HG02588 (cell line): ENCODE measurements at regions not wholly inside any gene's neighbourhood (a gene's known extent, or its start where the extent isn't known, plus 50 kb on each side); places are given as distances from the start of the nearest gene placed in this dataset.

Source experiments
- ATAC-seq: cut with Tn5 transposase; IDR thresholded peaks from one replicate; pipeline ENCODE4 v1.9.1; 2021; ENCODE audit warnings: mild to moderate bottlenecking, moderate library complexity; ENCODE audit not compliant: unreplicated experiment

DNA sequence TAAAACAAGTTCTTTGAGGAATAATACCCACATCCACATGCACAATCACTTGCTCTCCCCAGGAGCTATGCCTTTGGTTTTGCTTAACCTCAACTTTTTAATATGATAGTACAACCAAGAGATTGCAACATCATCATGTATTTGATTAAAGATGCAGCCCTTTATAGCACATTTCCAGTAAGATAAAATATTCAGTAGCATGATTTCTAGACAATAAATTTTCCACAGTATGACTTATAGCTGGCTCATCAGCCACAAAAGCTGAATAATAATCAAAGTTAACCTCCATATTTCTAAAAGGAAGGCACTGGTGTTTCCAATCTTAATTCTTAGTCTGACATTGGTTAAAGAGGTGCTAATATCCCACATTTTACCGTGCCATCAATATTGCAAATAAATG, 622.5 kb downstream of the TBL1XR1 start:
- no peak for ATAC-seq

DNA sequence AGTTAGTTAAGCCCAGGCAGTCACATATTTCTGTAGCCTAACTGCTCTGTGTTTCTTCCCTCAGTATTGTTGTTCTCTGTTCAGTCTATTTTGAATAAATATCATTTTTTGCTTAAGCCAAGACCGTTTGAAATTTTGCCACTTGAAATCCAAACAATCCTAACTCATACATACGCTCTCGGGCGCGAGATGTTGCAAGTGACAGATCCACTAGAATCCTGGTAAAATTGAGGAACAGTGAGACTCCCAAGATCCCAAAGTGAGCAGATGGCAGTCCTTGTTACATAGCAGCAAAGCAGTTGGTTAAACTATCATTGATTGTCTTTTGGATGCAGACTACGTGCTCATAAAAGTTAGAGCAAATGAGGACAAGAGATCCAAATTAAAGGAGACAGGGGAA, 625.4 kb downstream of the TBL1XR1 start:
- ATAC-seq = no peak

DNA sequence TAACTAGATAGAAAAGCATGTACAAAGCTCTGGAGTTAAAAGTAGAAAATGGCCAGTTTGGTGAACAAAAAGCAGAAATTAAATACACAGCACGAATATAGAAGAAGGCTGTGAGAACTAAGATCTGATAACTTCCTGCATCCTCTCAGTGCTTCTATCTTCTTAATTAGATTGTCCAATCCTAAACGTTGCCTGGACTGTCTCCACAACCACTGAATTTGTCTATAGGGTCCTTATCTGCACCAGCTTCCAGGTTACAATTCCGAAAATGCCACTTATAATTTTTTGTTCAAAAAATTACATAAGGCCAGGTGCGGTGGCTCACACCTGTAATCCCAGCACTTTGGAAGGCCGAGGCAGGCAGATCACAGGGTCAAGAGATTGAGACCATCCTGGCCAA, 626.3 kb downstream of the TBL1XR1 start:
- ATAC-seq = no peak

DNA sequence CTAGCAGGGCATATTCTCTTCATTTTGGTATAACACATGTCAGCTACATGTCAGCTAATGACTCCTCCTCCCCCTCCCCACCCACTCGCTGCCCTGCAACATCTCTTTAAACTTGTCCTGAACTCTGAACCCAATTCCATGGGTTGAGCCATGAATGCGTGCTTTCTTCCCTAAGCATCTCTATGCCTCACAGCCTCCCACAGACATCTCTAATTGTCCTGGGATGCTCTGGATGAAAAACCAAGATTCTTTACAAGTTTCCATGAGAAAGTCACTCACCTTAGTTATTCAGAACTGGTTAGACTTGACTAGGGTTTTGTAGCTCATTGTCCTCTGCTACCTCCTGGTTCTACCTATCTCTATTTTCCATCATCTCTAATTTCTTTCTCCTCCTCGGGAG, 629.1 kb downstream of the TBL1XR1 start:
- no peak for ATAC-seq

DNA sequence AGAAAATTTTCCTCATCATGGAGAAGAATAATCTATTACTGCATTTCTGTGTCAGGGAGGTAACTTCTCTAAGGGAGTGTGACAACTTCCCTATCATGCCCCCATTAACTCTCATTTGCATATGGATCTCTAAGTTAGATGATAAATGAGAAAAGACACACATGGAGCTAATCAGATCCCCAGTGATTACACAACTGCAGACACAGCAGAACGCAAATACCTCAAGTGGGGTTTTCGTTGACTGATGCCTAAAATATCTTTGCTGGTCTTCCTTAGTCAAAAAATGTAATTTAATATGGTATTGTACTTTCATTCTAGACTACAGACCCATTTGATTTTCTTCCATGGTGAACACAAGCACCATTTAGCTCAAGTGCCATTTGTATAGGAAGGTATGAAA, 630.5 kb downstream of the TBL1XR1 start:
- no peak for ATAC-seq

DNA sequence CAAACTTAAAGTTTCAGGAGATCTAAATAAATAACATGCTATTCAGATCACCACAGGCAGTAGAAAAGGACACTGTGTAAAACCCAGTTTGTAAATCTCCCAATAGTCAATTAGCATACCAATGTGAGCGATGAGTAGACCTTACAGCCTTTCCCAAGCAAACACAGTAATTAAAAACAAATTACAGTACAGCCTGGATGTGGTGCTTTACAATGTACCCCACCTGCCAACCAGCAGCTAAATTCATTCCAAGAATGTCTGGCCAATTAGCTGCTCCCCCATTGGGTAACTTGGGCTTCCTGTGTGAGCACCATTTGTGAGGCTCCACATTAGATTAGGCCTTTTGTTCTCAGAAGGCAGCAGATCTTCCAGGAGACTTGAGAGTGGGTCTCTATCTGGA, 635.0 kb downstream of the TBL1XR1 start:
- no peak for ATAC-seq

DNA sequence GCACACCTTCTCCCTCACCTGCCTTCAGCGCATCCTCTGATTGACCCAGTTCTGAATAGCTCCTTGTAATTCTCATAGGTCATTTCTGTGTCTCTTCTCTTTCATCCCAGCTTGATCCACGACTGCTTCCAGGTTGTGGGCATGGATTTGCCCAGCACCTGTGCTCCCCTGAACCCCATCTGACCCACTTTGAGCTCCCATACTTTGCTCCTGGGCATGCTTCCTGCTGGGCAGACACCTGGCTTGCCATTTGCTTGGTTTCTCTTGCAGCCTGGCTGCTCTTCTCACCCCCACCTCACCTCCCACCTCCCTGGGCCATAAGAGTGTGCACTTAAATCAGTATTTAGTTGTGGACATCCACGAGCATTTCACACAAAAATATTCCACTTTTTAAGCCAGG, 635.5 kb downstream of the TBL1XR1 start:
- ATAC-seq = no peak

DNA sequence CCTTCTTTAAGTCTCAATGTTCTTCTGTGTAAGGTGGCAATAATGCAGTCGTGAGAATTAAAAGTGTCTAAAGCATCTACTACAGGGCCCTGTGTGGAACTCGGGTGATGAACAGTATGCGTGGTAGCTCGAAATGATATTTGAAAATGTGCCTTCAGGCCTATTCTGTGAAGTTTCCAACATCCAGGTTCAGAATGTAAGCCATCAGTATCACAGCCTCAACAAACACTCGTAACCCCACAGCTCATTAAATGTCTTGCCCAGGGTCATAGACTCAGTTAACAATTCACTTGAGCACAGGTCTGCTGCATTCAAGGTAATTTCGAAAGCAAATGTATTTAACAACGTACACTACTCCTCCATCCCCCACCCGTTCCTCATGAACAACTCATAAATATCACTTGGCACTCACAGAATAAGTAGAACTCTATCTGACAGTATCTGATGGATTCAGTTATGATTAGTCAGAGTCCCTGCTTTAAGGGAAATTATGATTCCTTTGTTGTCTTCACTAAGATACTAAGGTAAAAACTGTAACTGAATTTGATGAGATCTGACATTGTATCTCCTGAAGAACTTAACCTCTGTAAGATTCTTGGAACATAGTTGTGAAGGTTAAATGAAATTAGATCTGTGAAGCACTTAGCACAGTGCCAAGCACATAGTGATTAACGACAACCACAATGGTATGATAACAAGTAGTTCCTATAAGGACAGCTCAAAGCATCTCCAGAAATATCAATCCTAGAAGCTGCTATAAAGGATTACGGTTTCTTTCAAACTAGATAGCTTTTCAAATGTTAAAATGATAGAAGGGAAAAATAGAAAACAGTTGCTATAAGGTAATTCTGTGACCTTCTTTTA, 642.3 kb downstream of the TBL1XR1 start:
- ATAC-seq = no peak

DNA sequence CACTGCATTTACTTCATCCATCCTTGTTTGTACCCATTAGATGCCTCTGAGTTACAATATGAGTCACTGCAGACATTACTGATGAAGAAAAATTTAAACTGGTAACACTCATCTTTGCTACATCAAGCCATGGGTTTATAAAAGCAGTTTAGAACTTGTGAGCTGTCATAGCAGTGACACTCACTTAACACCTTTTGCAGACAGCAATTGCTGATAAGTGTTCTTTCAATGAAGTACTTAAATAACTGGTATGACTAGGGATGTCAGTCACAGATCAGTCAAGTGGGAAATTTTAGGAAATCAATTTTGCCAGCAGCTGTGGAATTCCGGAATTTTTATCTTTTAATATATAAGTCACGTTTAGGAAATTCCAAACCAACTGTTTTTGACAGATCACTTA, 643.0 kb downstream of the TBL1XR1 start:
- no peak for ATAC-seq

DNA sequence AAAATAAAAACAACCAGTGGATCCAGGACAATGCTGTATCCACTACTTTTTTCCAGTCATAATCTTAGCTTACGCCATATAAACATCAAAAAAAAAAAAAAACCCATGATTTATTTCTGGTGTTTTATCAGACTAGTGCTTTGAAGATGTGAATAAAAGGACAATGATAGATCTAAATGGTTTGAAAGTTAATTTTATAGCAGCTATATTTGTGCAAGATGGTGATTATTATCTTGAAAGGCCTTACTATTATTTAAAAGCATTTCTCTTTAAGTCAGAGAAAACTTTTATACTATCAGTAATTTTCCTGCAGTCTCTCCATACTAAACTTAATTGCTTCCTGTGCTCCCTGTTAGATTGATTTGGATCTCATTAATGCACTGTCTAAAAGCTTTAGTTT, 670.3 kb downstream of the TBL1XR1 start:
- no peak for ATAC-seq

DNA sequence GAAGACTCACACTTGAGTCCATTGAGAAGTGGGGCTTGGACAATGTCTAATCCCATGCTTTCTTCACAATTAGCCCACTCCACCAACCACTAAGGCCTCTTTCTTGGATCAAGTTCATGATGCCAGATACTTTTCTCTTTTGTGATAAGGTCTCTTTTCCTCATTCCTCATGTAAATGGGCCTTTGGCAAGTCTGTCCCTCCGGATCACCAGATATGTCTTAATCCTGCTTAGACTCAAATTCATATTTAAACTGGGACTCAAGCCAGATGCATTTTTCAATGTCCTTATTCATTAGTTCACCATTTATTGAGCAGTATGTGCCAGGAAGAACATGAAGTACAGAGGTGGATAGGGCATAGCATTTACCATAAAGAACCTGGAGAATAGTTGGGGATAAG, 671.1 kb downstream of the TBL1XR1 start:
- no peak for ATAC-seq

DNA sequence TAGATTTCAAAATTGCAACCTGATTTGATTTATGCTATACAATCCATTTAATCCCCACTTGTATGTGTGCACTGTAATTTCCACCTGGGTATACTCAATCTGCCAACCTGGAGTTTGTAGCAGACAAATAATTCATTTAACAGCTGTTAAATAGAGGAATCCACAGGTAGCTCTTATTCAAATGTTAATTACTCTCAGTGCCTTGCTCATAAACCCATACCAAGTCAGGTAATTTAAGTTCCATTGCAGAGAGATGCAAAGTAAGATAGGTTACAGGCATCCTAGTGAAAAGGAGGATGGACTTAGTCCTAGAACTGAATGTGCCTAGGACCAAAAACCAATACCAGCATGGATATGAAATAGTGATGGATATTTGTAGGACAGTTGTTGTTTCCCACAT, 674.2 kb downstream of the TBL1XR1 start:
- no peak for ATAC-seq

DNA sequence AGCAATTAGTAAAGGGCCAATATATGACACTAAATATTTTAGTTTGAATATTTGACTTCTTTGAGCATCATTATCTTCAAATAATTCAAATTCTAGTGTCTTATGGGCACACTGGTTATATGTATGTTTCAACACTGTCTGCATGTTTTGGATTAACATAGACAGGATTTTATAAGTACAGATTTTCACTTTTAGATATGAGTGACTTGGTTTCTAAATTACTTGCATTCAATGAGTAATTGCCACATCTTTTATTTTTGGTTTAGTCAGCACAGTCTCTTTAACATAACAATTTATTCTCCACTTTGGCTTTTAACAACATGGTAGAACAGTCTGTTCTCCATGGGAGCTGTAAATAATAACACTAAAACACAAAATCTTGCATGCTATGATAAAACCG, 674.8 kb downstream of the TBL1XR1 start:
- ATAC-seq = no peak

DNA sequence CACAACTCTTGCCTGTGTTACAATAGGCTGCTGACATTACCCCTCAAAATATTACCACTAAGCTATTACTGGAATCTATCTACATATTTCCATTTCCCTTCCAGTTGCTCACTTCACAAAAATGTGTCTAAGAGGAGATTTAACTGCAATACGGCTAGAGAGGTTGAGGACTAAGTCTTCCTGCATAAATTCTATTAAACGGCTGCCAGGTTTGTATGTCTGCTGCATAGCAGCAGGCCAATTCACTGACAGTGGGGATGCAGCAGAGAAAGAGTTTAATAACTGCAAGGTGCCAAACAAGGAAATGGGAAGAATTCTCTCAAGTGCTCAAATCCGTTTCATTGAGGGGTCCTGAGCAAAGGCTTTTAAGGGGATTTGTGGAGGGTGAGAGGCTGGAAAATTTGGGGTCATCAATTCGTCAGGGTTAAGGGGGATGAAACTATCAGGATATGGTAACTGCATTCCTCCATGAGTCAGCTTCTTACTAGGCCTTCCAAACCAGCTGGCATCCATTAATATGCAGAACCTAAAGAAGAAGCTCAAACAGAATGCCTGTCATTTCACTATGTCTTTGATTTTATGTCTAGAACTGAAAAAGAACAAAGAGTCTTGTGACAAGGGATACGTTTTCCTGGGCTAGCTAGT, 675.6 kb downstream of the TBL1XR1 start:
- no peak for ATAC-seq

DNA sequence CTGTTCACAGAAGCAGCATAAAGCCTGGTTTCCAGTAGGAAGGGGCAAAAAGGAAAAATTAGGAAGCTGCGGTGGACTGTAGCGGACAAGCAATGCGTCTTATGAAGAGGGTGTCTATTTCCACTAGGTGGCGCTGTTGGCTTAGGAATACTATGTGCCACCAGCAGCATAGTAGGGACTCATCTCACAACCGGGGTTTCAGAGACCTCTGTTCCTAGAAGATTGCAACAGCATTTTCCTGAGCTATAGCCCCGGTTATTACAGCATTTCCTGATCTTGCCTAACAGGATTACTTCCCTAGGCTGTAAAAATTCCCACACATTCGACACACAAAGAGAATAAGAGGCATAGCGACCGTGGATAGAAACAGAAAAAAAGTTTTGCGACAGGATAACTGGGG, 683.0 kb downstream of the TBL1XR1 start:
- no peak for ATAC-seq

DNA sequence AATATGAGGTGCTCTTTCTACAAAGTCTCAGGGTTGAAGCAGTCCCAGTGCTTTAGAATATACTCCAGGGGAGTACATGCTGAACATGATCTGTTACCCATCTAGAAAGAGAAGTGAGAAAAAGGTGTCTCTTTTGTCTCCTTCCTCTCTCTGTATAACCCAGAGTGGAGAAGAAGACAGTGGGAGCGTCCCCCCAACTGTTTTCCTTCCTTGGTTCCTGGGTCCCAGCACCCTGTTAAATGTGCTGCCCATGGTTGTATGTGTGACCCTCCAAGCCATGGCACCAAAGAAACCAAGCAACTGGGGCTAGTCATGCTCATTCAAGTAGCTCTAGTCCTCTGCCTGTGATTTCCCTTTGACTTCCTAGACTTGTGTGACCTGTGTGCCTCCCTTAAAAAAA, 683.7 kb downstream of the TBL1XR1 start:
- no peak for ATAC-seq

DNA sequence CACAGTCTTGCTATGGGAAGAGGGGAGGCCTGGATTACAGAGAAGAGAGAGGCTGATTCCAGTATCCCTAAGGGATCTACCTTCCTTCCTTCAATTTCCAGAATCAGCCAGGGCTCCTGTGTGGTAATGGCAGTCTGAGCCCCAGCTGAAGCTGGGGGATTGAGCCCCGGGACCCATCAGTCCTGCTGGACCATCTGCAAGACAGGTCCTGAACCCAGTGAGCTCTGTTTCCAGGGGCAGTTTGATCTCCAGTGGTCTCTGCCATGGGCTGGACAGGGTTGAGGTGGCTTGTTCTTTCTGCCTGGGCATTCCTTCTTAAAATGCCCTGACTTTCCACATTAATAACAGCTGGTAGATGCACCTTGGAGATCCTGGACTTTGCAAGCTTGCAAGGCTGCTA, 685.2 kb downstream of the TBL1XR1 start:
- ATAC-seq = no peak

DNA sequence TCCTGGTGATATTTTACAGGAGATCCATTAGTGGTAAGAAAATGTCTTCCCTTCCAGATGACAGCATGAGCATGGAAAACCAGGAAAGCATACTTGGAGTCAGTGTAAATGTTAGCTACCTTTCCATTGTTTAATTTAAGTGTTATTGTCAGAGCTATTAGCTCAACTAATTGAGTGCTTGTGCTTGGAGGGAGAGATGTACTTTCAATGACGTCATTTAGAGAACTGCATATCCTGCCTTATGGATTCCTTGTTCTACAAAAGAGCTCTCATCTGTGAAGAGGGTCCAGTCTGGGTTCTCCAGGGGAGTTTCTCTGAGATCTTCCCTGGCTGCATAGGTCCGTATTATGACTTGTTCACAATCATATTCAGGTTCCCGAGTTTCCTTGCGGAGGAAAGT, 687.2 kb downstream of the TBL1XR1 start:
- no peak for ATAC-seq

DNA sequence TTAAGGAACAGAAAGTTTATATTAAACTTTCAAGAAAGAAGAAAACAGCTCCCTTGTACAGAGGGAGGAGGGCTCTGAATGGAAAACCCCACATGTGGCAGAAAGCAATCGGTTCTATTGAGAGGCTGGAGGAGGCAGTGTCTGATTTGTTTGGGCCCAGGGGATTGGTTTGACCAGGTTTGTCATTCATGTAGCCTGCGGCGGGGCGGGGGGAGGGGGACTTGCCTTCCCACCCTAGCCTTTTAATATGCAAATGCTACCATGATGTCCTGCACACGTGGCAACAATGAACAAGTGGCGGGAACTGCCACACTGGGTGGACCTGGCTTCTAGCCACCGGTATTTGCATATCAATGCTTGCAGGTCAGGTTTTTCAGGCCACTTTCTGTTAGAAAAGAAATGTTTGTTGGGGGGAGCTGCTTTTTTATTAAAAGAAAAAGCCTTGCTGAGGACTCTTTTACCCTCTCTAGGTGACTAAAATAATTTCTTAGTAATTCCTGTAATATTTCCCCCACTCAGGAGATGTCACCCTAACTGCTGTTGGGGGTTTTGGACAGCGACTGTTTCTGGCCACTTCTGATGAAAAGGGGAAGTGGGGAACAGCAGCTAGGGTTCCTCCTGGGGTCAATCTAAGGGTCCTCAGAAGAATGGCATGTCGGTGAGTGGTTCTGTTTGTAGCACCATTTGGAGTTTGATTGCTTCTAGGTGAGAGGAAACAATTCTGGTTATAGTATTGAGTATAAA, 691.2 kb downstream of the TBL1XR1 start:
- no peak for ATAC-seq

DNA sequence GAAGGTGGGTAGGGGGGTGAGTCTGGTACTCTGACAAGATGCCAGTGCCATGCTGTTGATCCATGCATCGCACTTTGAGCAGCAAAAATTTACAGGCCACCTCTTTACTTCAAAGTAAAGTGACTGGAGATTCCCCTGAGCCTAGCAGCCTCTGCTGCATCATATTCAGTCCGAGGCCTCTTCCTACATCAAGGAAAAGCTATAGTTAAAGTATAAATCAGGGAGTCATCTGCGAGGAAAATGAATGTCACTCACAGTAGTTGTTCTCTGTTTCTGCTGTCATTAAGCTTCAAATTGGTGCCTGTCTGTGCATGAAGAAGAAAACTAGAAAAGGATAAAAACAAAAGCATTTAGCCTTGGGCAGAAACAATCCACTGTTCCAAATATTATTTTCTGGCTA, 706.2 kb downstream of the TBL1XR1 start:
- ATAC-seq = no peak

DNA sequence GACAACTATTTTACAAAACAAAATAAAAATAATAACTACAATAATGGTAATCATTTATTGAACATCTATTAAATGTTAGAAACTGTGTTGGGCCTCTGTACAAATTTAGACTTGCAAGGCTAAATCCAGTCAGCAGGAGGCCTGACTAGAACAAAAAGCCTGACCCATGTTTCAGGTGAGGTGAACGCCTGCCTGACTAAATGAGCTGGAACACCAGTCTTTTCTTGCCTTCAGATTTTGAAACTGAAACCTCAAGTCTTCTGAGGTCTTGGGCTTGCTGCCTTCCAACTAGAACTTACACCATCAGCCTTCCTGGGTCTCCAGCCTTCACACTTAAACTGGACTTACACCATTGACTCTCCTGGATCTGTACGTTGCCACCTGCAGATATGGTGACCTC, 706.9 kb downstream of the TBL1XR1 start:
- no peak for ATAC-seq

DNA sequence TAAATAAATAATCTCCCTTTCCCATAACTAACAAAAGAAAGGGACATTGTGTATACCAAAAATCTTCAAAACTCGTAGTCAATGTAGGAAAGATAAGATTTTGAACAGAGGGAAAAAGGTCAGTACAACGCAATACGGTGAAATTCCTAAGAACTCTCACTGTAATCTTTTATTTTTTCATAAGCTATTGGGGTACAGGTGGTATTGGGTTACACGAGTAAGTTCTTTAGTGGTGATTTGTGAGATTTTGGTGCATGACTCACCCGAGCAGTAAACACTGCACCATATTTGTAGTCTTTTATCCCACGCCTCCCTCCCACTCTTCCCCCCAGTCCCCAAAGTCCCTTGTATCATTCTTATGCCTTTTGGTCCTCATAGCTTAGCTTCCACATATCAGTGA, 718.0 kb downstream of the TBL1XR1 start:
- ATAC-seq = no peak
